HEK293T (cell line): ENCODE measurements at regions not wholly inside any gene's neighbourhood (a gene's known extent, or its start where the extent isn't known, plus 50 kb on each side); places are given as distances from the start of the nearest gene placed in this dataset.

ENCODE experiments used
- CTCF ChIA-PET: fragments of 350-600 bp; formaldehyde crosslinking; extraction: SDS; loops from one replicate; lab custom pipeline; 2021; ENCODE audit warnings: antibody characterized with exemption, inconsistent platforms; lab: Yijun Ruan, JAX
- POLR2A ChIA-PET: fragments of 350-600 bp; formaldehyde crosslinking; extraction: SDS; loops from one replicate; lab custom pipeline; 2020; ENCODE audit warnings: antibody characterized with exemption, inconsistent platforms; lab: Yijun Ruan, JAX
- DNase-seq: peaks from one replicate; pipeline ENCODE4 v3.0.0; 2012; ENCODE audit warnings: mixed read lengths; ENCODE audit errors: extremely low spot score
- ARNT ChIP-seq: fragments of 450-650 bp; IDR thresholded peaks from 2 replicates; pipeline ENCODE4 v1.6.1; 2017; ENCODE audit warnings: mild to moderate bottlenecking
- BHLHE40 ChIP-seq: fragments of 450-650 bp; IDR thresholded peaks from 2 replicates; pipeline ENCODE4 v1.6.1; 2016; ENCODE audit warnings: mild to moderate bottlenecking, moderate library complexity, borderline replicate concordance
- CTBP1 ChIP-seq: fragments of 450-650 bp; IDR thresholded peaks from 2 replicates; pipeline ENCODE4 v1.6.1; 2016; ENCODE audit warnings: borderline replicate concordance
- ELF4 ChIP-seq: fragments of 450-650 bp; IDR thresholded peaks from 2 replicates; pipeline ENCODE4 v1.6.1; 2017; ENCODE audit warnings: antibody characterized with exemption
- FOXA1 ChIP-seq: fragments of 450-650 bp; IDR thresholded peaks from 2 replicates; pipeline ENCODE4 v1.6.1; 2016; ENCODE audit warnings: mild to moderate bottlenecking
- FOXK2 ChIP-seq: fragments of 450-650 bp; IDR thresholded peaks from 2 replicates; pipeline ENCODE4 v1.6.1; 2016; ENCODE audit warnings: mild to moderate bottlenecking
- FOXM1 ChIP-seq: fragments of 450-650 bp; IDR thresholded peaks from 2 replicates; pipeline ENCODE4 v1.6.1; 2017; ENCODE audit warnings: mild to moderate bottlenecking, borderline replicate concordance
- HDGF ChIP-seq: fragments of 450-650 bp; IDR thresholded peaks from 2 replicates; pipeline ENCODE4 v1.6.1; 2017; ENCODE audit warnings: antibody characterized with exemption, borderline replicate concordance
- L3MBTL2 ChIP-seq: fragments of 450-650 bp; conservative IDR thresholded peaks from 2 replicates; pipeline ENCODE4 v1.6.1; 2016; ENCODE audit warnings: mild to moderate bottlenecking
- LEF1 ChIP-seq: fragments of 450-650 bp; IDR thresholded peaks from 2 replicates; pipeline ENCODE4 v1.6.1; 2017; ENCODE audit warnings: mild to moderate bottlenecking, borderline replicate concordance
- NFRKB ChIP-seq: fragments of 450-650 bp; IDR thresholded peaks from 2 replicates; pipeline ENCODE4 v1.6.1; 2016; ENCODE audit warnings: mild to moderate bottlenecking, moderate library complexity
- SP1 ChIP-seq: fragments of 450-650 bp; IDR thresholded peaks from 2 replicates; pipeline ENCODE4 v1.6.1; 2017
- SUZ12 ChIP-seq: fragments of 450-650 bp; IDR thresholded peaks from 2 replicates; pipeline ENCODE4 v1.6.1; 2016; ENCODE audit warnings: mild to moderate bottlenecking
- TARDBP ChIP-seq: fragments of 450-650 bp; IDR thresholded peaks from 2 replicates; pipeline ENCODE4 v1.6.1; 2016
- ZNF384 ChIP-seq: fragments of 450-650 bp; IDR thresholded peaks from 2 replicates; pipeline ENCODE4 v1.6.1; 2016
- TF ChIP-seq, protein P1 (sequence below): fragments of 450-650 bp; IDR thresholded peaks from 2 replicates; pipeline ENCODE4 v1.6.1; 2016

DNA sequence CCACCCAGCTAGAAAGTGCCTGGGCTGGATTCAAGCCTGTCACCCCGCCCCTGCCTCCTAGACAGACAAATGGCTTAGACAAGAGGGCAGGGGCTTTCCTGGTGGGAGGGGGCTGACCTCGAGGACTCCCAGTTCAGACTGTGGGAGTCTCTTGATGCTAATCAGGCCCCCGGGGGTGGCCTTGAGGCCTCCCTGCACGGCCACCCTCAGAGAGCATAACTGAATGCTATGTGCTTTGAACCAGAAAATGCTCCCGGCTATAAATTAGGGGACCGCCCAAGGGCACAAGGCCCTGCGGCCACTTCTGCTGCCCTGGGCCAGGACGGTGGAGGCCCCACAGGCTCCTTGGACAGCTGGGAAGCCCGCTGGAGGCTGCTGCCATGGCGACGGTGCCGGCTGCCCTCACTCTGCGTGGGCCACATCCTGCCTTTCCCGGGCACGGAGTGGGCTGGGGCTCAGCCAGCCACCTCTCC, 111.0 kb upstream of the NCOR2 start:
- DNase-seq = no peak
- TF ChIP-seq BHLHE40 = no peak
- POLR2A ChIA-PET = no interaction called here
- CTCF ChIA-PET = no interaction called here

DNA sequence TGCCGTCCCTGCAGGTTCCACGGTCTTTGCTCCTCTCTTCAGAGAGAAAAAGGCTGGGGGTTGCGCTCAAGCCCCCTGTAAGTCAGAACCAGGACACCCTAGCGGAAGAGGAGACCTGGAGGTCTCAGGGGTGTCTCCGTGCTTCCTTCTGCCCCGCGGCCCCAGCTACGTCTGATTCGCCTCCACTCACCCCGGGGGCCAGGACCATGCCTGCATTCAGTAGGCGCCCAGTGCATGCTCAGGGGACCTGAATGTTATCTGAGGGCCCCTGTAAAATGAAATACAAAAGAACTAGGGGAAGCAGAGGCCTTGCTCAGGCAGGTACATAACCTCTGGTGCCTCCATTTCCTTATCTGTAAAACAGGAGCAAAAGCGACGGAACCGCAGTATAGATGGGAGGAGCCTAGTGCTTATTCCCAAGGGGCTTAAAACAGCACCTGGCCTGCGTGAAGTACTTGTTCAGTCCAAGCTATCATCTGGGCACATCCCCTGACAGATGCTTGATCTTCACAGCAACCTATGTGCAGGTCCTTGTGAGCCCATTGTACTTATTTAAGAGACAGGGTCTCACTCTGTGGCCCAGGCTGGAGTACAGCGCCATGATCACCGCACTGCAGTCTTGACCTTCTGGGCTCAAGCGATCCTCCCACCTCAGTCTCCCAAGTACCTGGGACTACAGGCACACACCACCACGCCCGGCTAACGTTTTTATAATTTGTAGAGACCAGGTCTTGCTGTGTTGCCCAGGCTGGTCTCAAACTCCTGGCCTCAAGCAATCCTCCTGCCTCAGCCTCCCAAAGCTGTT, 110.3 kb upstream of the NCOR2 start:
- no peak for DNase-seq
- TF ChIP-seq ZNF384 (no peak), FOXA1 (no peak), LEF1 (no peak), ELF4 (no peak)
- POLR2A ChIA-PET = no interaction called here
- CTCF ChIA-PET = interaction anchor here (1.0 kb wide), 1 partner anchor 21 kb away, joined by 3 read pairs; no protein-coding TSS in a partner anchor

DNA sequence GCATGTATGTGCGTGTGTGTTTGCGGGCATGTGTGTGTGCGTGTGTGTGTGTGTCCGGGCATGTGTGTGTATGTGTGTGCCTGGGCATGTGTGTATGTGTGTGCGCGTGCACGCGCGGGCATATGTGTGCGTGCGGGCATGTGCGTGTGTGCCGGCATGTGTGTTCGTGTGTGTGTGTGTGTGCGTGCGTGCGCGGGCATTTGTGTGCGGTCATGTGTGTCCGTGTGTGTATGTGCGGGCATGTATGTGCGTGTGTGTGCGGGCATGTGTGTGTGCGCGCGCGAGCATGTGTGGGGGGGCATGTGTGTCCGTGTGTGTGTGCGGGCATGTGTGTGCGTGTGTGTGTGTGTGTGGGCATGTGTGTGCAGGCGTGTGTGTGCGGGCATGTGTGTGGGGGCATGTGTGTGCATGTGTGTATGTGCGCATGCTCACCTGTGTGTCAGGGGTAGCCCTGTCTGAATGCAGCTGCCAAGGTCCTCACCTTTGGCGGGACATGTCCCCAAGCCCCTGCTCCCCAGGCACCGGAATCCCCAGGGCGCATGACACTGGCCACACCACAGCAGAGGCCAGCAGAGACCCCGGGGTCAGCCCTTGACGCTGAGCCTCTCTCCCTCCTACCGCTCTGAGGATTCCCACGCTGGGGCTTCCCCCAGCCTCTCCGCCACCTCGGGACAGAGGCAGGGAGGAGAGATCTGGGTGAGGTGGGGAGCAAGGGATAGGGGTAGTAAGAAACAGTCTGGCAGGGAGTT, 109.5 kb upstream of the NCOR2 start:
- CTCF ChIA-PET = interaction anchor here (1.0 kb wide), 1 partner anchor 20 kb away, joined by 3 read pairs; no protein-coding TSS in a partner anchor
- TF ChIP-seq, protein P1, sequence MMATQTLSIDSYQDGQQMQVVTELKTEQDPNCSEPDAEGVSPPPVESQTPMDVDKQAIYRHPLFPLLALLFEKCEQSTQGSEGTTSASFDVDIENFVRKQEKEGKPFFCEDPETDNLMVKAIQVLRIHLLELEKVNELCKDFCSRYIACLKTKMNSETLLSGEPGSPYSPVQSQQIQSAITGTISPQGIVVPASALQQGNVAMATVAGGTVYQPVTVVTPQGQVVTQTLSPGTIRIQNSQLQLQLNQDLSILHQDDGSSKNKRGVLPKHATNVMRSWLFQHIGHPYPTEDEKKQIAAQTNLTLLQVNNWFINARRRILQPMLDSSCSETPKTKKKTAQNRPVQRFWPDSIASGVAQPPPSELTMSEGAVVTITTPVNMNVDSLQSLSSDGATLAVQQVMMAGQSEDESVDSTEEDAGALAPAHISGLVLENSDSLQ = no peak
- TF ChIP-seq FOXK2 (no peak), BHLHE40 (no peak), ZNF384 (no peak), FOXA1 (no peak), LEF1 (no peak), TARDBP (no peak), SUZ12 (no peak), CTBP1 (no peak), L3MBTL2 (no peak), SP1 (no peak), HDGF (no peak), FOXM1 (no peak), ELF4 (no peak), NFRKB (no peak), ARNT (no peak)
- no peak for DNase-seq
- POLR2A ChIA-PET = no interaction called here

DNA sequence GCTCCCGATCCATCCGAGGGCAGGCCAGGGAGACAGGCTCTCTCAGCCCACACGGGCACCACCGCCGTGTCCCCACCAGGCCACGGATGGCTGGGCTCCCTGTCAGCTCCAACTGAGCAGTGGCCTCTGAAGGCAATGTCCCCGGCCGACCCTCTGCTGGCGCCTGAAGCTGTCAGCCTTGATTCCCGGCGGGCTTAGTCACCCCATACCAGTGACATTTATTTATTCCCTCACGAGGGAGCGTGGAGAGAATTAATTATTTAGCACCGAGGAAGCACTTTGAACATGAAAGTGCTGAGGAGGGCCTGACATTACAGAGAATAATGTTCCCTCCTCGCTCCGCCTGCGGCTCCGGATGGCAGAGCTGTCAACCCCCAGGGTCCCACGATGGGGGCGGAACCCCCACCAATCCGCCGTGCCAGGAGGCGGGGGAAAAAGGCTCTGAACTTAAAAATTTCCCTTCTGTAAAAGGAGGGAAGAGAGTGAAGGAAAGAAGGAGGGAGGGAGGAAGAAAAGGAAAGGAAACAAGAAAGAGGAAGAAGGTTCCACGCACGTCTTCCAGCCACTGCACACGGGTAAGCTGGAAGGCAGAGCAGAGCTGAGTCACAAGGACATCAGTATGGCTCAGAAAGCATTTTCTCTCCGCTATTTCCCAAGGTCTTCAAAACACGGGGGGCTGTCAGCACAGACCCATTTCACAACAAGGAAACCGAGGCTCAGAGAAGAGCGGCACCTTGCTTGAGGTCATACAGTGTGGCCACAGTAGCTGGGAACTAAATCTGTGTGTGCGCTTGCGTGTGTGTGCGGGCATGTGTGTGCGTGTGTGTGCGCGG, 108.7 kb upstream of the NCOR2 start:
- POLR2A ChIA-PET = no interaction called here
- no peak for DNase-seq
- CTCF ChIA-PET = interaction anchor here (1.0 kb wide), 1 partner anchor 19 kb away, joined by 3 read pairs; no protein-coding TSS in a partner anchor
- TF ChIP-seq CTBP1 (no peak), ELF4 (no peak), FOXA1 (no peak), NFRKB (no peak), SP1 (no peak), L3MBTL2 (no peak), LEF1 (no peak), ARNT (no peak), TARDBP (no peak), BHLHE40 (no peak), SUZ12 (no peak), ZNF384 (no peak), HDGF (no peak), FOXK2 (no peak), FOXM1 (no peak)
- TF ChIP-seq, protein P1 = no peak

DNA sequence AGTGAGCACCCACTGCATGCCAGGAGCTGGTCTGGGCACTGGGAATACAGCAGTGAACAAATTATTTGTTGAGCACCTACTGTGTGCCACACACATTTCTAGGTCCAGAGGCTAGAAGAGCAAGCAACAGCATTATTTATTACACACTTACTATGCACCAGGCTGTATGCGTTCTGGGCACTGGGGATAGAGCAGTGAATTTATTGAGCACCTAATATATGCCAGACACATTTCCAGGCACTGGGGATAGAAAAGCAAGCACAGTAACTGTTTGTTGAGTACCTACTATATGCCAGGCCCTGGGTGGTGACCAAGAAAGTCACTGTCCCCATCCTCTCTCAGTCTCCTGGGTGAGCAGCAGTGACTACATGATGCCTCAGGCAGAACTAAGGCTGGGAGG, 107.5 kb upstream of the NCOR2 start:
- DNase-seq = no peak
- TF ChIP-seq HDGF (no peak), CTBP1 (no peak), FOXM1 (no peak), BHLHE40 (no peak), L3MBTL2 (no peak), FOXA1 (no peak), ELF4 (no peak), SP1 (no peak), SUZ12 (no peak), LEF1 (no peak)
- TF ChIP-seq, protein P1 = no peak
- ChIA-PET POLR2A (no interaction called here), CTCF (no interaction called here)
